HG03108 (cell line): ENCODE measurements at regions not wholly inside any gene's neighbourhood (a gene's known extent, or its start where the extent isn't known, plus 50 kb on each side); places are given as distances from the start of the nearest gene placed in this dataset.

ENCODE experiments used
- ATAC-seq: cut with Tn5 transposase; IDR thresholded peaks from one replicate; pipeline ENCODE4 v1.9.1; 2021; ENCODE audit warnings: moderate library complexity; ENCODE audit not compliant: unreplicated experiment

DNA sequence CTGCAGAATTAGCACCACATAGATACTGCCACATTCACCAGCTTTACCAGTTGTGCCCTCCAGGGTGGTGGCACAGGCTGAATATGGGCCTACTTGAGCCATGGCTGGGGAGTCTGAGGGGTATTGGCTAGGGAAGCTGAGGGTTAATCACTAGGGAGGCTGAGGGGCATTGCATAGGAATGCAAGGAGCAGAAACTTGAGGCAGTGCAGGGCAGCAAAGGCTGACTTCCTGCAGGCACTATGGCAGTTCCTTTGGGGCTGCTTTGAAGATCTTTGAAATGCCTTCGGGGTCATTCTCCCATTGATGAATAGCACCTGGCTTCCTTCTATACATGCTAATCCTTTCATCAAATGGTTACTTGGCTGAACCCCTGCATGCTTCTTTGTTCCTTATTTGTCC lies 171.5 kb downstream of the RCN1 start:
- ATAC-seq, result no peak

DNA sequence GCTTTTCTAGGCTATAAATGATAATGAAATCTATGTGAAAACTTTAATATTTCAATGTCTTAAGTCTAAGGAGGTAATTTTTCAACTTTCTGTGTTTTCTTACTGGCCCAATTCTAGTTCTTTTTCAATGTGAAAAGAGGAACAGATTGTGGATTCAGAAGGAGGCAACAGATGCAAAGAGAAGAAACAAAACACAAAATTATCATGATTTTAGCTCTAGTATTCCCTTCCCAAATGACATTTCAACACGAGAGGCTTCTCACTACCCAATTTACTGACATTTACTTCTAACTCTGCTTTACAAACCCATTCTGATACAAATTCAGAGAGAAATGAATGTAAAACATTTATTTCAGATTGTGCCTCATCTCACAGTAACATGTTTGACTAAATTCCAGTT lies 169.4 kb downstream of the WT1 start:
- ATAC-seq, result no peak

DNA sequence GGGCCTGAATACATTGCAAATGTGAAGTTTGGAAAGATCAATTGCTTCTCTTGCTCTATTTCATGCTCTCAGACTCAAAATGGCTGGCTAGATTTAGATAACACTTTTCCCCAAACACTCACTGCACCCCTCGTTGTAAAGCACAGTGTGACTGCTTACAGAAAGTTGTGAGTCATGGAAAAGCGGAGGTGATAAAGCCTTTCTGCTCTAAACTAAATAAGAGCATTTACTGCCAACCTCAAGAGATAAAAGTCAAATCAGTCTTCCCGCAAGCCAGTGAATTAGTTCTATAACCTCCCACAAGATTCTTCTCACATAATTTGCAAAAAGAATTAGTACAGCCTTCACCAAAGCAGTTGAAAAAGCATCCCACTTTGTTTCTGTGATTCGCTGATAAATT lies 168.7 kb downstream of the WT1 start:
- no peak for ATAC-seq

DNA sequence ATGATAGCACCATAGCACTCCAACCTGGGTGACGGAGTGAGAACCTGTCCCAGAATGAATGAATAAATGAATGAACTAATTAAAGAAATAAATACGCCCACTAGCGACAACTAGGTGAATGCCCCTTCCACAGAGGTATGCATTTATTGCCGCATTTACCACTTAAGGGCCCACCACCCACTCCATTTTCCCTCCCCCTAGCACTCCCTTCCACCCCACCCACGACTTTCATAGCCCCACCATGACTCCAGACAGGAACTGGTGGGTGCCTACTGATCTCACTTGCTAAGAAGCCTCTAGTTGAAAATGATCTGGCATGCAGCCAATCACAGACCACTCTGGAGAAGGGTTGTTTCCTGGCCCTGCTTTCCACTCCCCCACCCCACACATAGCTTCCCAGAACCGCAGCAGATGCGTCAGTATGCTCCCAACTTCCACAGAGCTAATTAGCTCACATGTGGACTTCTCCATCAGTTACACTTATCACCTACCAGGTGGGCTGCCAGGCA lies 167.6 kb downstream of the WT1 start:
- ATAC-seq, result no peak

DNA sequence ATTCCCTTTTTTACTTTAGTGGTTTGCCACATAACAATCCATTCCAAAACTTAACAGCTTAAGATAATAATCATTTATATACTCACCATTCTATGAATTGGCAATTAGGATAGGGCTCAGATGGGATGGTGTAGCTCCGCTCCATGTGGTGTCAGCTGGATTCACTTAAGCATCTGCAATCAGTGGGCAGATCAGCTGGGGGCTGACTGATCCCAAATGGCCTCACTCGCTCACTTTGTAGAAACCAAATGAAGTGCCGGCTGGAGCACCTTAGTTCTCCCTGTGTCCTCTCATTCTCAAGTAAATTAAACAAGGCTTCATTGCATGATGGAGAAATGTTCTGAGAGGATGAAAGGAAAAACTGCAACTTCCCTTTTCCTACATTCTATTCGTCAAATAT lies 161.4 kb downstream of the WT1 start:
- ATAC-seq, result no peak

DNA sequence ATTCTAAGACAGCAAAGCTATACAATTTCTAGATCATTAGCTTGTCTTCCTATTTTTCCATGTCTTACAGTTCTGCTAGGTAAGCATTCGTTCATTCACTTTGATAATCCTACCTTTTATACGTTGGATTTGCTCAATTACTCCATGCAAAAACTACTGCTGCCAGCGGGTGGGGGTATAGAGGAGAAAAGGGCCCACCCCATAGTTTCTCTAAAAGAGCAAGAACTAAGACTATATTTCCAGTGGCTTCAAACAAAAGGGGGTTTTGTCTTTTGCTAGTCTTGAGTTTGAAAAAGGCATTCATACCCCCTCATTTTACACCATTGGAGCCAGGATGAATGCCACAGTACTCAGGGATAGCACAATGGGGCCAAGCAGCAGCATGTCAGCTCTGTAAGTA lies 155.7 kb downstream of the WT1 start:
- no peak for ATAC-seq

DNA sequence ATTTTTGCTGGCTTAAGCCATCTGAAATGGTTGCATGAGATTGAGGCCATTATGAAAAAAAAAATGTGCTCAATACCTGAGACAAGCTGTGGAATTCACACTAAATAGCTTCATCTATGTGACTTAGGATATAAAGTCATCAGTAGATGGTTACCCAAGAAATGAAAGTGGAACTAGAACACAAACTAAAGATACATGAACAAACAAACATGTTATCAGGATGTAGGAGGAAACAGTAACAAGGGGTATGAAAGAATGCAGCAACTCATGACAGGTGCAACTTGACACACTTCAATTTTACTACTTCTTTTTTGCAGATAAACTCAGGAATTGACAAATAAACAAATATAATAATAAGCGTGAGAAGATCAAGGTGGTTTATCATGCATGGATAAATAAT lies 155.0 kb downstream of the WT1 start:
- ATAC-seq, result no peak

DNA sequence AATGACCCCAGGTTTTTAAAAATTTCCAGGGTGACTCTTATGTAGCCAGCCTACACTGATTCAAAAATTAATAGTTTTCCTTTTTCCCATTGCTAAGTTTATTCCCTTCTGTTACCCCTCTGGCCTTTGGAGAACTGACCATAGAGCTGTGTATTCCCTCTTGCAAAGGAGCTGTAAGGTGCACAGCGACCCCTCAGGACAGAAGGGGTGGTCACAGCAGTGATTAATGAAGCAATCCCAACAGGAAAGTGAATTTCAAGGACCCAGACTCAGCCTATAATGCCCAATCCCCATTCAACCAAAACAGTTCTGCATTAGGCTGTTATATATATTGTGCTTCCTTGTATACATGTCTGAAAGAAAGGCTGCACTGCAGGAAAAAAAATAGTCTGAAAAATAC lies 147.1 kb downstream of the WT1 start:
- no peak for ATAC-seq

DNA sequence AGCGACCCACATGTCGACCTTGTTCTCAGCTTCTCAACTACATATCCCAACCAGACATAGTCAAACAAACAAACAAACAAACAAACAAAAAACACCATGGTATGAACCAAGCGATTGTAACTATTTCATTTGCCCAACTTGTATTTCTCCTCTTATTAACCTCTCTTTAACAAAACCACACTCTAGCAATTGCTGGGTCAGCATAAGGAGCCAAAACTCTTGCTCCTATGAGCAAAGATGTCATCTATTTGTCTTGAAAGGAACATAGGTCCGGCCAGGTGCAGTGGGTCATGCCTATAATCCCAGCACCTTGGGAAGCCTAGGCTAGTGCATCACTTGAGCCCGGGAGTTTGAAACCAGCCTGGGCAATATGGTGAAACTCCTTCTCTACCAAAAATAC lies 145.6 kb downstream of the WT1 start:
- ATAC-seq, result no peak

DNA sequence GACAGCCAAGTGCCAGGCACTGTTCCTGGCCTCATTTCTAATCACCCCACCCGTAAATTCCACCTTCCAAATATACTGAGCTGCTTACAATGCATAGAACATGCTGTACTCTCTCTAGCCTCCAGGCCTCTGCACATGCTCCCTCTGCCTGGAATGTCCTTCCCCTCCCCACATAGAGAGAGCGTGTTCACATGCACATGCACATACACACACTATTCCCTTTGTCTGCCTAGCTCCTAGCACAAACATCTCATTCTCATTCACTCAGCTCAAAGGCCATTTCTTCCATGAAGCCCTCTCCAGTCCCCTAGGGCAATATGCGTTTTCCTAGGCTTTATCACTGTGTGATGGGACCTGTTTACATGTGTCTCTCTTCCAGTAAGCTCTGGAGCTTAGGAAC lies 144.6 kb downstream of the WT1 start:
- no peak for ATAC-seq

DNA sequence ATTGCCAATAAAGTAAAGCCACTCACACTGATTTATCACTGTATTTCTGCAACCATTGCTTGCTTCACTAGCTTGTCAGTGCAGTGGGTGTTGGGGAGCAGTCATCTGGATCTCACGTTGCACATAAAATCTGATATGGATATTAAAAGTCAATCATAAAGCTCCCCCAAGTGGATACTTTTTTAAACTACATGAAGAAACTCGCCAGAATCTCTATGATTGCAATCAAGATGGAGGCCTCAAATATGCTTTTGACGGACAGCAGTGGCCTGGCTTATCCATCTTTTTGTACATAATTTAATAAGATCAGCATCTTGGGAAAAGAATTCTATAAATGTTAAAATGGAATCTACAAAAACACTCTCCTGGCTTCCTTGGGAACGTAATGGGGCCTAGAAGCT lies 137.7 kb downstream of the WT1 start:
- ATAC-seq, result no peak

DNA sequence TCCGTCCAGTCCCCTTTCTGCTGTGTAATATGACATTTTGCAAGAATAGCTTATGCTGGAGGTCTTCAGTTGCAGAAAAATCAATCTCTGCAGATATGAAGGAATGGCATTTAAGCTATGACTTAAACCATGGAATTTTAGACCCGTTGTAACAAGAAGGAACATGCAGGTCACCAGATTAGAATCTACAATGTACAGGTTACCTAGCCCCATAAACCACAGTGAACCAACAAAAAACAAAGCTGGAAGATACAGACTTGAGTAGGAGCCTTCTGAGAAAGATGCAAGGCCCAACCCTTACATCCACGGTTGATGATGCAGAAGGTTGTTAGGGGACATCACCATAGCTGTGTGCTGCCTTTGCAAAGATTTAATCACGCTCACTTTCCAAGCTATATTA lies 132.5 kb downstream of the WT1 start:
- ATAC-seq, result no peak

DNA sequence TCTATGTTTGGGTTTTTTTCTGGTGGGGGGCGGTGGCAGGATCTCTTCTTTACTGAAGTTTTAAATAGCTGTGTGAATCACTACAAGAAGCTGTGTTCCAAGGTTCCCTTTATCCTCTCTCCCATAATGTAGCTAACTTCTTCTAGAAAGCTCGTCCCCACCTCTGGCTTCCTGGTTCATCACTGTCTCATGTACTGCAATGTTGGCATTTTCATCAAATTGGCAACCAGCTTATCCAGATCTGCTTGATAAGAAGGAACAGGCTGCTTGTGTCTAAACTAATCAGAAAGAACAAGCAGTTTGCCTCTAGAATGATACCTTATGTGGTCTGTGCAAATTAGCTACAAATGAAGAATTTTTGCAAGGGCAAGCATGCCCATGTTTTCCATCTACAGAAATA lies 130.8 kb downstream of the WT1 start:
- ATAC-seq, result no peak

DNA sequence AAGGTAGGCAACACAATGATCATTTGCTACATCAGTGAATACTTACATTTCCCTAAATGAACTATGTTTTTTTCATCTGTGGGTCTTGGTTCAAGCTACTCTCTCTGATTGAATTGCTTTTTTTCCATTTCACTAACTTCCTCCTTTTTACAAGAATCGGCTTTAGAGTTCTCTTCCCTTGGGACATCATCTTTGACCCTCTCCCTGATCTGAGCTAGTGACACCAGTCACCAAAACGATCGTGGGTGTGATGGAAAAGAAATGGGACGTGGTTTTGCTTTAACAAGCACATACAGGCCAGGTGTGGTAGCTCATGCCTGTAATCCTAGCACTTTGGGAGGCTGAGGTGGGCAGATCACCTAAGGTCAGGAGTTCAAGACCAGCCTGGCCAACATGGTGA lies 129.9 kb downstream of the WT1 start:
- ATAC-seq, result no peak

DNA sequence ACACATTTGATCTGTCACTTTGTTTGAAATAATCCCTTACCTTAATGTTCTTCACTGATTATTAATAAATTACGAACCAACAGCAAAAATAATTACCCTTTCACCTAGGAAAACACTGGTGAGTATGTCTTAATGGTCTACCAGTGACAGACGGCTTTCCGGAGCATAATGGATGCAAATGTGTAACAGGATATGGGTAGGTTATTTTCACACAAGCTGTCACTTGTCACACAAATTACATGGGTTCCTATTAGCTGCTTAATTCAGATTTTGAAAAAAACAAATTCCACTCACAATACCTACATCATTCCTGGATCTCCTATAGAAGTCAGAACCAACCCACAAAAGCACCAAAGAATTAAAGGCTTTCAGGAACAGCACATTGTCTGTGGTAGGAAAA lies 127.9 kb downstream of the WT1 start:
- no peak for ATAC-seq

DNA sequence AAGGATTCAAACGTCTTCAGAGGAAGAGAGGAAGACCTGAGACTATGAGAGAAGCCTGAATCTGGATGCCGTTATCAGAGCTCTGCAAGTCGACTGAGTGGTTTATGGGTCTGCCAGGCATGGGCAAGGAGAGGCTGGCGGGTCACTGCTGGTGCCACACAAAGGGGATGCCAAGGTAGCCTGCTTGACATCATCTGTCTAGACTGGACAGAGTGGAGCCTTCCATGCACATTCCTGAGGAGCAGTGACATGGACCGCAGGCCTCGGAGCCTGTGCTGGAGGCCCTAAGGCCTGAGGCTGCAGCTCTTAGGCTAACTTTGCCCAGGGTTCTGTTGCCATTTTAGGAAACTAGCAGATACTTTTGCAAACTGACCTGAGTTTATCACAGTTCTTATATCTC lies 127.4 kb downstream of the WT1 start:
- ATAC-seq, result no peak

DNA sequence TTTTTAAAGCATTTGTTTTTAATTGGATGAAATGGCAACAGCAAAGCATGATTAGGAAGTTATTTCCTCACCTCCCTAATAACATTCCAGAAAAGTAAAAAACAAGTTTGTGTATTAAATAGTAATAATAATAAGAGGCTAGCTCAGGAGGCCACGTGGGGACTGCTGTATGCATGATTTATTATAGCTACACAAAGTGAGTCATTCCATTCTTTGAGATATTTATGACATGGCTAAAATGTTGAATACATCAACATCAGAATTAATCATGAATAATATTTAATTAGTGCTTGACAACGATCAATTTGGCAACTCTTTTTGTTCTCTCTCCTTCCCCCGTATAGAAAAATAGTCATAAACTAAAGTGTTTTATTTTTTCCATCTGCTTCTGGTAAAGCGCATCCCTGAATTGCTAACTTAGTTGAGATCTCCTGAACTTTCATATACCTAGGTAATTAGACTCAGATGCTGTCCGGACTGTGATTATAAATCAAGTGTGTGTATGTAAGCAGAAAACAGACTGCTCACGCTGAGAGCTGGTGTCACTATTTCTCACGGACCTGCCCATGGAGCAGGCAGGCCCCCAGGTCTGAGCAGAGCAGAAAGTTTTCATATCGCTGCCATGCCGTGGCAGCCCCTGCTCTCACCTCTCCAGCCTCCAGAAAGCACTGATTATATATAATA lies 125.7 kb downstream of the WT1 start:
- ATAC-seq, result no peak

DNA sequence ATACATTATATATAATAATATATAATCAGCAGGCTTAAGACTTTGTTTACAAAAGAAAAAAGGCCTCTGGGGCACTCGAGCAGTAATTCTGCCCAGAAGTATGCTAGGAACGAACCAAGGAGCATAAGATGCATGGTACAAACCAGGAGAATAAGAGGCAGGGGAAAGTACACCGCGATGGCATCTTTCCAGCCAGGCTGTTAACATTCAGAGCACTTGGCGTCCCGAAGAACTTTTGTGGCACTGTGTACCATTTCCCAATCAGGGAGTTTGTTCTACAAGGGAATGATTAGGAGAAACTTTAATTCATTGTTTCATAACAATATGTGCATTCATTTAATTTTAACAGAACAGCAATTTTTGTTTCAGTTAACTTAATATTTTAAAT lies 125.1 kb downstream of the WT1 start:
- ATAC-seq, result no peak

DNA sequence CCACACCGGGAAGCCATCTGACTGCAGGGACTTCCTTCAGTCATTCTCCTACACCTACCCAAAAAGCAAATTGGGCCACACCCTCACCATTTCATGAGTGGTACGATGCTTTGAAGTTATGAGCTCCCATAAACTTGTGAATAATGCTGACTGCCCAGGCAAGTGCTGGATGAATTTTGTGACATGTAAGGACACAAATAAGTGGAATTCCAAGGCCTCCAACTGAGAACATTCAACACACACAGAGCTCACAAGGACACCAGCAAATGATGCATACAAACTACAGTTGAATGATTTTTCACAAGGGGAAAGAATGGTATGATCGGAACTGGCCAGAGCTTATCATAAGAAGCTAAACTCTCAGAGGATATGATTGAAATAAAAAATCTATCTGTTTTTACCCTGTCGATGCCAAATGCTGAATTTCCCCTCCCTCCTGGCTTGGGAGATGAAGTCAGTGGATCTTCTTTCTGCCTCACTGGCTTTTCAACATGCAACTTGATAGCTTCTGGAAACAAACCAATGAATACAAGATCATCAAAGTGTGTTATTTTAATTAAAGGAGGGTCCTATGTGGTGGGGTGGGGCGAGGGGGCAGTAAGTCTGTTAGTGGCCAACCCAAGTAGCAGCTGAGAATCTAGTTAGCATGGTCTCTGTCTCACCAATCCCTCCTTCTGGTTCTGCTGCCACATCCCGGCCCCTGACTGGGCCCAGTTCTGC lies 123.8 kb downstream of the WT1 start:
- no peak for ATAC-seq

DNA sequence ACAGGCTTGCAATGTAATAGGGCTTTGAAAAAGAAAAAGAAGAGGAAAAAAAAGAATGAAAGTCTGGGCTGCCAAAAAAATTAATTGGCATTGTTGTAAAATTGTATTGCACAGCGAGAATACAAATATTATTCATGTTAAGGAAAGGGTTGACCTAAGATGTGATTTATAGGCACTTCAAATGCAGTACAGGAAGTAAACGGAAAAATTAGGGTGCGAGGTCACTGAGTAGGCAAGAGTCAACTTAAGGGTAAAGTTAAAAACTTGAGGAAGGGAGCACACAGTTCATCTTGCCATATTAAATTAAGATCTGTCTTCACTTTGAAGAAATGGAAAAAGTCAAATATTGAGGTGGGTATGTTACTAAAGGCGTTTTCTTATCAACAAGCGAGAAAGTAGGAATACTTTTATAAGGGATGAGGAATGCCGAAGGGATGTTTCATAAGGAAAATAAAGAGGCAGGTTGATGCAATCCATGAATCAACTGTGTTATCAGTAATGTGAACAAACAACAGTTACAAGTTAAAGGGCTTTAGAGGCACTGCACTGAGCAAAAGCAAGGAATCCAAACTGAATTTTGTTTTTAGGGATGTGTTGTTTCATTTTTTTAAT lies 123.0 kb downstream of the WT1 start:
- ATAC-seq, result no peak

DNA sequence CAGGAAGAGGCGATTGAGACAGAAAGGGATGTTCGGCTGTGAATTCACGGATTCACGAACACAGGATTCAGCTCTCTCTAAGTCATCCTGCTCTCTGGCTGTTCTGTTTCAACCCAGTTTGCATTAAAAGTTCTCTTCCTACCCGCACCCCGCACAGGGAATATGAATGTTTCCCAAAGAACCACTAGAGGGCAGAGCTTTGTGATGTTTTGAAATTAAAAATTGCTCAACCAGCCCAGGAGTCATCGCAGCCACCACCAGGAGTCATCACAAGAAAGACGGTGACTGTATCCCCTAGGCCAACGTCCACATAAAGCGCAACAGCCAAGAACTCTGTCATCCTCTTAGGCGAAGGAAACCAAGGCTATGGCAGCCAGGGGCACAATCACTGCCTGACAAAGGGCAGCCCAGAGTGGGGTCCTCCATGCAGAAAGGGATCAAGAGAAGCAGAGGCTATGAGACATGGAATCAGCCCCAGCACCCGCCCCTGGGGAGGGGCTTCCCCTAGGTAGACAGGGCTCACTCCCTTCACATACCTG lies 122.4 kb downstream of the WT1 start:
- no peak for ATAC-seq

DNA sequence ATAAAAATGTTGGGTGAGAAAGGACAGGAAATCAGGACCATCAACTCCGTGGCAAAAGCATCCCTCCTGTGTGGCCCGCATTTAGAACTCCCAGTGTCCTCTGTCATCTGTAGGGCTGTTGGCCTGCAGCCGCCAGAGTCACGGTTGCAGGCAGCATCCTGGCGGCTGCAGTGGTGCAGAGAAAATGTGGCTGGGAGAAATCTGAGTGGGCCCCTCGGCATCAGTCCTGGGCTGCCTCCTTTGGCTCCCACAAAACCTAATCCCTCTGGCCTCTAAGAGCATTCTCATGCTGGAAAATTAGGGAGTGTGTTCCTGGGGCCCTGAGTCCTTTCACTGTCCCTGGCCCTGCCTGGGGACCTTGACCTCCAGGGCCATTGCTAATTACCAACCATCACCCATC lies 121.9 kb downstream of the WT1 start:
- no peak for ATAC-seq
